Epithelial cell of esophagus (primary cell): ENCODE measurements at regions not wholly inside any gene's neighbourhood (a gene's known extent, or its start where the extent isn't known, plus 50 kb on each side); places are given as distances from the start of the nearest gene placed in this dataset.
"Not testable (repeated sequence)": the region's sequence is repeated elsewhere in the genome, so short reads cannot be mapped to it uniquely, and the experiment has no call there.

Experiments used
- DNase-seq: peaks from one replicate; pipeline ENCODE4 v3.0.0; 2010; ENCODE audit warnings: low read depth
- H3K4me3 ChIP-seq: 2 replicates; pipeline ENCODE4 v1.5.1; 2011; ENCODE audit warnings: mild to moderate bottlenecking, low read length, control low read depth
- TF ChIP-seq, protein P1 (sequence below): IDR thresholded peaks from 2 replicates; pipeline ENCODE4 v1.5.1; 2011; ENCODE audit warnings: low read depth, mild to moderate bottlenecking, low read length, control low read depth, inconsistent platforms; ENCODE audit not compliant: insufficient read depth; ENCODE audit errors: missing control alignments

DNA sequence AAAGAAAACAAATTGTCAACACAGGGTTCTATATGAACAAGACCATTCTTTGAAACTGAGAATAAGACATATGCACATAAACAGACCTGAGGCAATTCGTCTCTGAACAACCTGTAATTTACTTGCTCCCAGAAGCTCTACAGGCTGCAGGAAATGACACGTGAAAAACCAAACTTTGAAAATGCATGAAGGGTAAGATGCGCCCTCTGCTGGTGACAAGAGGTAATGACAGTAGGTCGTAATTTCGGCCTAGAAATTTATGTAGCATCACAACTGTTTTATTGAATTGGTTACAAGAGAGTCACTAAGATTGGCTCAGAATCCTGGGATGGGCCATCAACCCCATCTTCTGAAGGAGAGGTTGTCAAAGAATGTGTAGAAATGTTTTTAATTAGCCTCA is 276.5 kb downstream of the PPP4R3C start:
- no peak overlapping the region for H3K4me3 ChIP-seq
- peak; percentile 43 for DNase-seq
- TF ChIP-seq, protein P1, sequence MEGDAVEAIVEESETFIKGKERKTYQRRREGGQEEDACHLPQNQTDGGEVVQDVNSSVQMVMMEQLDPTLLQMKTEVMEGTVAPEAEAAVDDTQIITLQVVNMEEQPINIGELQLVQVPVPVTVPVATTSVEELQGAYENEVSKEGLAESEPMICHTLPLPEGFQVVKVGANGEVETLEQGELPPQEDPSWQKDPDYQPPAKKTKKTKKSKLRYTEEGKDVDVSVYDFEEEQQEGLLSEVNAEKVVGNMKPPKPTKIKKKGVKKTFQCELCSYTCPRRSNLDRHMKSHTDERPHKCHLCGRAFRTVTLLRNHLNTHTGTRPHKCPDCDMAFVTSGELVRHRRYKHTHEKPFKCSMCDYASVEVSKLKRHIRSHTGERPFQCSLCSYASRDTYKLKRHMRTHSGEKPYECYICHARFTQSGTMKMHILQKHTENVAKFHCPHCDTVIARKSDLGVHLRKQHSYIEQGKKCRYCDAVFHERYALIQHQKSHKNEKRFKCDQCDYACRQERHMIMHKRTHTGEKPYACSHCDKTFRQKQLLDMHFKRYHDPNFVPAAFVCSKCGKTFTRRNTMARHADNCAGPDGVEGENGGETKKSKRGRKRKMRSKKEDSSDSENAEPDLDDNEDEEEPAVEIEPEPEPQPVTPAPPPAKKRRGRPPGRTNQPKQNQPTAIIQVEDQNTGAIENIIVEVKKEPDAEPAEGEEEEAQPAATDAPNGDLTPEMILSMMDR, result peak; percentile 67

DNA sequence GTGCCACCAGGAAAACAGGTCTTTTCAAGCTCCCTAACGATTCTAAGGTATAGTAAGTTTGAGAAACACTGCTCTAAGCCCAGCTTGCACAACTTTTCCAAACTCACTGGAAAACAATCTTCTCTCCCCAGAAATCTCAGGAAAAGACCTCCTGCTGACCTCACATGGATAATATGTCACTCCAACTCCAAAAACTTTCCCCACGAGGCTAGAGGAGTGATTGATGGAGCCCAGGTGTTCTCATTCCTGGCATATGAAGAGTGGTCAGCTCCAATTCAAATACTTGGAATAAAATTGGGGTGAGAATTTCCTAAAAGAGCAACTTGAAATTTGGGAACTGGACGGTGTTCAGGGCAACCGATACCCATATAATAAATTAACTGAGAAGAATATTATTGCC is 299.9 kb downstream of the PPP4R3C start:
- no peak for DNase-seq
- TF ChIP-seq, protein P1, result no peak
- H3K4me3 ChIP-seq, result no peak overlapping the region

DNA sequence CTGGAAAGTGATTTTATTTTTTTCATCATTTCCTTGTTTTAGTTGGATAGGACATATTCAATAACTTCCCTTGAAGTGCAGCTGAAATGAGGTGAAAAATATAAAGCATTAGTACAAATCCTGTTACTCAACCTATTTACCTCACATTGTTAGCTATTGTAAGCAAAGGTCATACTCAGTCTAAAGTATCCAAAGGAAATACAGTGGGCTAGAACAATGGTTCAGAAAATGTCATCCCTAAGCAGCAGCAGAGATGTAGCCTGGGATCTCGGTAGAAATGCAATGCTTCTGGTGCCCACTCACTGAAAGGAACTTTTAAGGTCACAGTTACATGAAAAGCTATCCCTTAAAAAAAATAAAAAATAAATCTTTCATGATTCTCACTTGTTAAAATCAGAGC is 300.6 kb downstream of the PPP4R3C start:
- no peak for DNase-seq
- TF ChIP-seq, protein P1, result no peak
- H3K4me3 ChIP-seq, result no peak overlapping the region

DNA sequence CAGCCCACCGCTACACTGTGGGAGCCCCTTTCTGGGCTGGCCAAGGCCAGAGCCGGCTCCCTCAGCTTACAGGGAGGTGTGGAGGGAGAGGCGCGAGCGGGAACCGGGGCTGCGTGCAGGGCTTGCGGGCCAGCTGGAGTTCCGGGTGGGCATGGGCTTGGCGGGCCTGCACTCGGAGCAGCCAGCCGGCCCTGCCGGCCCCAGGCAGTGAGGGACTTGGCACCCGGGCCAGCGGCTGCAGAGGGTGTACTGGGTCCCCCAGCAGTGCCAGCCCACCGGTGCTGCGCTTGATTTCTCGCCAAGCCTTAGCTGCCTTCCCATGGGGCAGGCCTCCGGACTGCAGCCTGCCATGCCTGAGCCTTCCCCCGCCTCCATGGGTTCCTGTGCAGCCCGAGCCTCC is 306.2 kb downstream of the PPP4R3C start:
- DNase-seq, H3K4me3 ChIP-seq: not testable (repeated sequence)

DNA sequence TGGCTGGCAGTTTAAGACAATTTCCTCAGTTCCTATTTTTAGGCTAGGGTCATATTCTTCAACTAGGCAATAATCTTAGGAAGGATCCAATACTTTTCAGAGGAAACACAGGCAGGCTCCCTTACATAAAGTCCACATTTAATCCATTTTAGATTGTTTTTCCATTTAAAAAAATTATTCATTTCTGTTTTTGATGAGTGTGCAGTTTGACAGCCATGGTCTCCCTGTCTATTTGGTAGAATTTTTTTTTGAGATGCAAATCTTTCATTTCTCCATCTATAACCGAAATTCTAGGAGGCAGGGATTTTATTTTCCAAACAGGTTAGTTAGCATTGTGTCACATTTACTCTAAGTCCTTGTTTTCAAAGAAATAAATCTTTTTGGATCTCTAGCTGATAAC is 326.8 kb downstream of the PPP4R3C start:
- H3K4me3 ChIP-seq, result no peak overlapping the region
- TF ChIP-seq, protein P1, result no peak
- DNase-seq, result no peak

DNA sequence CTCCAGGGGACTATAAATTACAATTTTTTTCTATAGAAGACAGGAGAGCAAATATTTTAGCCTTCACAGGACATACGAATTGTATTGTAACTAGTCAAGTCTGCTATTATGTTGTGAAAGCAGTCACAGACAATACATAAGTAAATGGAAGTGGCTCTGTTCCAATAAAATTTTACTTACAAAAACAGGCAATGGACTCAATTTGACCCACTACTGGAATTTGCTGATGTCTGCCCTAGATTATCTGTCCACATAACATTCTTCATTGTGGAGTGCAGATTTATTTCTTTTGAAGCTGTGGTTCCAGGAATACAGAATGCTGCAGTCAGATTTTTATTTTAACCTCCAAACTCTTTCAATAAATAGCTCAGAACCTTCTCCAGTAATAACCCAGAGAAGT is 330.3 kb downstream of the PPP4R3C start:
- no peak overlapping the region for H3K4me3 ChIP-seq
- TF ChIP-seq, protein P1, result no peak
- DNase-seq, result no peak

DNA sequence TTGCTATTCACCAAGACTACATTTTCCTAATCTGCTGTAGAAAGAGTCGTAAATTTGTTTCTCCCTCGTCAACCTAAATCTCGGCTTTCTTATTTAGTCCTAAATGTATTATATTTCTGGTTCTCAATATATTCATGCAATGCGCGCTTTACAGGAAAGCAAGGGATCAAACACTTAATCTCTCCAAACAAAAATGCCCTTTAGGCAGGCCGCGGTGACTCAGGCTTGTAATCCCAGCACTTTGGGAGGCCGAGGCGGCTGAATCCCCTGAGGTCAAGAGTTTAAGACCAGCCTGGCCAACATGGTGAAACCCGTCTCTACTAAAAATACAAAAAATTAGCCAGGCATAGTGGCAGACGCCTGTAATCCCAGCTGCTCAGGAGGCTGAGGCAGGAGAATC is 376.0 kb downstream of the PPP4R3C start:
- not testable (repeated sequence) for H3K4me3 ChIP-seq, DNase-seq

DNA sequence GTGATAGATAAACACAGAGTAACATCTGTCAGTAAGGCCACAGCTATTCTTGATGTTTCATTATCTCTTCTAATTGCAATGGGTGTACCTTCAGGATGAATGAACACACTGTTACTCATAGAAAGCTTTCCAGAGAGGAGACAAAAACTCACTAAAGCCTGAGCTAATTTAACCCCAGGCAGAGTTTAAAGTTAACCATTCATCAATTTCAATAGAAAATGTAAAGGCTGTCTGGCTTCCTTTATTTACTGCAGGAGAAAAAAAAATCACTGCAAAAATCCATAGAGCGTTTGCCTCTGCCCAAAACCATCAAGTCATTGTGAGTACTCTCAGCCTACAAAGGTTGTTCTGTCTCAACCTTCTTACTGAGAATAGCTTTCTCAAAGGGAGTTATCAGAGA is 376.9 kb downstream of the PPP4R3C start:
- TF ChIP-seq, protein P1, result no peak
- peak; percentile 0 for DNase-seq
- H3K4me3 ChIP-seq, result no peak overlapping the region
